ENCODE measurements at regions not wholly inside any gene's neighbourhood (a gene's known extent, or its start where the extent isn't known, plus 50 kb on each side); places are given as distances from the start of the nearest gene placed in this dataset.
A peak's percentile ranks its signal among the peaks of the same experiment; 100 is the strongest.

DNA sequence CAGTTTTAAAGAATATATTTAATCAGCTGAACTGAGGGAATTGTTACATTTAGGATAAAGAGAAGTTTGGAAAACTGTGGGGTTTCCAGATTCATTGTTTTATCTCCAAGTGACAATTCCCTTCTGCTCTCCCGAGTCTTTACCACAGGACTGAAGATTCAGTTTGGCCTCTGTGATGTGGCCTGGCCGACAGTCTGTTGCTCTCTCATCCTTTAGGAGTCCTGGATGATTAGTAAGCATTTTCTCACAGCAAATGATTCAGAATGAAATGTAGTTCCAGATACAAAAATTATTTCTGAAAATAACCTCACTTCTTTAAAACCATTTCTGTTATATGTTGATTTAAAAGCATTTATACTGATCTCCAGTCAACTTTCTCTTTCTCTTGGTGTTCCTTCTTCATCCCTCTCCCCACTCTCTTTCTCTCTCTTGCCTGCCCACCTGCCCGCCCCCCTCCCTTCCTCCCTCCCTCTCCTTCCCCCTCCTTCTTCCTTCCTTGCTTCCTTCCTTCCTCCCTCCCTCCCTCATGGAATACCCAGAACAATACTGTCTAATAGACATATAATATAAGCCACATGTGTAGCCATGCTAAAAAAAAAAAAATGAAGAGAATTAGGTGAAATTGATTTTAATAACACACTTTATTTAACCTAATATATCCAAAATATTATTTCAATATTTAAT is 254.9 kb downstream of the PRL start:
- DNase-seq, result no peak

DNA sequence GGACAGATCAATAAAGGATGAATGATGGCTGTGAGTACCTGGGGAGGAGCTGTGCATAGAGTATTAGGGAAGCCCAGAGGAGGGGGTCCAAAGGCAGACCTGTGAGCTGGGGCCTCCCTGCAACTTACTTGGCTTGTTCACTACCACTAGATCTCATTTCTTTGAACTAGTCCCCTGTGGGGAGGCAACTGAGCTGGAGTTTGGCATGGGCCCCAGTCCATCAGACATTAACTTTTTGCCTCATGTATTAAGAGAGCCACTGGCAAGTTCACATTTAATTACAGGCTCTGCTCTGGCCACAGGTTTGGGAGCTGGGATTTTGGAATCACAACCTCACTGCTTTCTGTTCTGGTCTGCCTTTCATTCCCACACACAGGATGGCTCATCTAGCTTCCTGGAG is 254.1 kb downstream of the PRL start:
- no peak for DNase-seq

GRCh38 chr6:22043284-22043962 is 253.4 kb downstream of the PRL start:
- no peak for DNase-seq

- no peak for DNase-seq
These were observed 251.4 kb downstream of the PRL start for GRCh38 chr6:22045261-22045912.

GRCh38 chr6:22049002-22049401 is 247.8 kb downstream of the PRL start:
- DNase-seq, result no peak

- no peak for DNase-seq
These were observed 243.3 kb downstream of the PRL start for GRCh38 chr6:22053391-22053997.

GRCh38 chr6:22056398-22056797 is 240.4 kb downstream of the PRL start:
- DNase-seq, result no peak

GRCh38 chr6:22057962-22058361 is 238.9 kb downstream of the PRL start:
- DNase-seq, result no peak

DNA sequence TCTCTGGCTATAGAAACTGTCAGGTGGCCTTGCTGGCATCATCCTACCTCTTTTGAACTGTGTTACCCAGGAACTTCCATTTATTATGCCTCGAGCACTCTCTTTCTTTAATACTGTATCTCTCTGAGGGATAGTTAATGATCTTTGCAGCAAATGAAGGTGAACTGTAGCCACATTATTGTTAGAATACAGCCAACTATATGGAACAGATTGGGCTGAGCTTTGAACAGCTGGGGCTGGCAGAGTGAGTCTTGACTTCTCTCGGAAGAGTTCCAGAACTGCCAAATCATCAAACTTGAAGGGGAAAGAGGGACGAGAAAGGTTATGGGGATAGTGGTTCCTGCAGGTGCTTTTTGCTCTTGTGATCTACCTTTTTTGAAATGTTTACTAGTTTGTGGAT is 237.7 kb downstream of the PRL start:
- DNase-seq, result no peak

DNA sequence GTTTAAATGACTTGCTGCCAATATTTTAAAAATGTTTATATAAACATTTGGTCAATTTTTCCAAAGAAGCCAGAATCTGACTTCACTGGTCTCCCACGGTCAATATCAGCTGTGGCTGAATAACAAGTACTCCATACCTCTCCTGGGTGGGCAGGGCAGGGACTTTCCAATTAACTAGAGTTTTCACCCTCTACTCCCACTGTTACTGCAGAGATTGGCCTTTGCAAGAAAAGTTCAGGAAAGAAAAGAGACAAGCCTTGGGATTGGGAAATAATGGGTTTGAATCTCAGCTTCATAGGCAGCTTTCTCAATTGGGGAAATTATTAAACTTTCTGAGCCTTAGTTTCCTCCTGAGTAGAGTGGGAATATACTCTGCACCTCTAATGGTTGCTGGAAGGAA is 236.9 kb downstream of the PRL start:
- no peak for DNase-seq

GRCh38 chr6:22062807-22063408 is 233.9 kb downstream of the PRL start:
- peak; percentile 72 for DNase-seq

DNA sequence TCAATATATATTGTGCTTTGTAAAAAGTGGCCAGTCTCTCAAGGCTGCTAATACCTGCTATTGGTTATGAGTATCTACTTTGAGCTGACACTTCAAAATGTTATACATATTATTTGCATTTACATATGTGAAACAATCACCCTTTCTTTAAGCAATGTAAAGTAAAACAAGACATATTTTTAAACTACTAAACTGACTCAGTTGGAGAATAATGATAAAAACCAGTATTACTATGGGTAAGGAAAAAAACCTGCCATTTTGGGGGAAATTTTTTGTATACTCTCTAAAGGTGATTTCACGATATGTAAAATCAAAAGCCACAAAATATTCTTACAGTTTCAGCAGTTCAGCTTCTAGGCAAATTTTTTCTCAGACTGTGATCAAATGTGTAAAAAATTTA is 232.3 kb downstream of the PRL start:
- DNase-seq, result no peak

- no peak for DNase-seq
These were observed 229.7 kb downstream of the PRL start for GRCh38 chr6:22067122-22067521.

DNA sequence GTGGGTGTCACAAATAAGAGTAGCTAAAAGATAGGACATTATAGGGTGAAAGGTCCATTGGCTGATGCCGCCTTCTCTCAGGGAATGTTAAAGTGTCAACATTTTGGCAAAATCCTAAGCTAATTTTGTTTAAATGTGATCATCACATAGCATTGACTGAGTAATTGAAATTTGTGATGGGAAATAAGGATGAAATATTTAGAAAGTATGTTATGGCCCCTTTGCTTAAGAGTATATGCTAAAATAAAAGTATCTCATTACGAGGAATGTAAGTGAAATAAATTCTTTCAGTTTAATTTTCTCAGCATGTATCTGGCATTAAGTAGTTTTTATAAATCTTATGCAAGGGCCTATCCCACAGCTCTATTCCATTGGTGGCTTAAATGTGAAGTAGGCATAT is 229.2 kb downstream of the PRL start:
- no peak for DNase-seq

DNA sequence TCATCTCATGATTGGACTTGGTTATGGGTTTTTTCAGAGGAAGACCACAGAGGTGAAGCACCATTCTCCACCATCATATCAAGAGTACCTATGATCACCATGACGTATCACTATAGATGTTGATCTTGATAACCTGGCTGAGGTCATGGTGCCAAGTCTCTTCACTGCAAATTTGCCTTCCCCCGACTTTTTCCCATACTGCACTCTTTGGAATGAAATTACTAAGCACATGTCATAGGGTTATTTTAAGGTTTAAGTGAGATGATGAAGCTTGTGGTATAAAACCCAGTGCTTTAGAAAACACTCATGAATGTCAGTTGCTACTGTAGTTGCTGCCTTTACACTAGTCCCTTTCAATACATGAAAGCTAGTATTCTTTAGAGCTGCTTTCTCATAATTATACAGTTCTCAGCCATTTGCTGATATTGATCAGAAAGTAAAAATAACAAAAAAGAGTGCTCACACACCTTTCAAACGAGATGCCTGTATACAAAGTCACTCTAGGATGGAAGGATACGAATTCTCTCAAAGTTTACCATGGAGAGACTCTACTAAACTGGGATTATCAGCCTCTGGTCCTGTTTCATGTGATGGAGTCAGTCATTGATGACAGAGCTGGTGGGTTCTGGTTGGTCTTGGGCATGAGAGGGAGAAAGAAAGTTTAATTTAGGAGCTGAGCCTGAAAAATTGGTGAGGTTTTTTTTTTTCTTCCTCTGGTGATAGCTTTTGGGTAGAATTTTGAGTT is 228.1 kb downstream of the PRL start:
- no peak for DNase-seq

DNA sequence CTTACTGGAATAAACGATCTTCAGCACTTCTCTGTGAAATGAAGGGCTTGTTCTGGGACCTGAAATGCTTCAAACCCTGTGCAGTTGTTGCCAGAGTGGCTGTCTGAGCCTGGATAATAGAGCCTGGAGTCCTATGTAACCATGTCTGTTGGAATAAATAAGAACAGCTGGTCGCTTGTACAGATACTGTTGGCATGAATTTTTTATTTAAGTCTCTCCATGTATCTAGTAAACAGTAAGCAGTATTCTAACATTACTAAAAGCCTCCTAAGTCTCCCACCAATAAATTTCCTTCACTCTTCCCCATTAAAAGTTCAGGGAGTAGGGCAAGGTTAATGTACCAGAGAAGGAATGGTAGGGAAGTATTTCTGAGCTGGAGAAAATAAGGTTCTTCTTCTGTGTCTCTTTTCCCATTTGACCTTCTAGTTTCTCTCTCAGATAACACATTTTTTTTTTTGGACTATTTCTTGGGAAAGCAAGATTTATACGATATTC is 227.5 kb downstream of the PRL start:
- no peak for DNase-seq

DNA sequence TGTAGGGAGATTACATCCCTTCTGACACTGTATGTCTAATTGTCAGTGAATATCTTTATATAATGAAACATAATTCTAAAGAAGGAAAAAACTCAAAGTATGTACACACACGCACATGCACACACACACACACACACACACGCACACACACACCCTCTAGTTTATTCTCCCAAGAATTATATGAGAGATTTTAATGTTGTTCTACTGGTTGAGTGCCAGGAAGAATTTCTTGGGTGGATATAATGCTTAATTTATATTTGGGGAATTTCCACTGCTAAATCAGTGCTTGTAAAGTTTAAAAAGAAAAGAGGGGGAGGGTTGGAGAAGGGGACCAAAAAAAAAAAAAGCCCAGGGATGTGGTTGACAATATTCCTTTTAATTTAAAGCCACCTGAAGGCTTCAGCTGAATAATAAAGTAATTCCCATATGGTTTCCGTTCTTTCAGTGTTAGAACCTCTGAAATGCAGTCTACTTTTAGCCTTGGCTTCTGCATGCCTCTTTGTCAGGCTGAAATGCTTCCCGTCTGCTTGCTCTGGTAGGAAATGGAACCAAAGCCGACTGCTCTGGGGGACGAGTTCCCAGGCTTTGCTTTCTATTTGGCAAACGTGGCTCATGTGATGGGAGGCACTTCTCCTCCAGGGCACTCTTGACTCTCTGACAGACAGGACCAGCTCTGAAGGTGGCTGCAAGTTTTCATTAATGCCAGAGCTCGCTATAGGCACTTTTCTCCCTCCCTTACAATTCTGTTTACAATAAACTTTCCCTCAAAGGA is 225.4 kb downstream of the PRL start:
- no peak for DNase-seq

DNA sequence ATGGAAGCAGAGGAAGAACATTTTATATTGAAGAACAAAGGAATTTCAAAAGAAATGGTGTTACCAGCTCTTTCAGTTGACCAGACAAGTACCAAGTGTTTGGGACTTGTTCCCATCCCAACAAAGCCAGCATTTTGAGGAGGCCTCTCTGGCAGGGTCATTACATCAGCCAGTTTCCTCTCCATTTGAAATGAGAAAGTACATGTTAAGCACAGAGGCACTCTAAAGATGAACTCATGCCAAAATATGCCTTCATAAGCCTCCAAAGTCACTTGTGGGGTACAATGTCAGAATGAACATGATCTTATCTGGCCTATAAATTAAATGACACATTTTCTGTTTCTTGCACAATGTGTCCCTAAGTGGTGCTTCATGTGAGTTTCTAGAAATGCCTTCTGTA is 223.9 kb downstream of the PRL start:
- DNase-seq, result no peak

GRCh38 chr6:22073516-22074198 is 223.2 kb downstream of the PRL start:
- DNase-seq, result peak; percentile 31

DNA sequence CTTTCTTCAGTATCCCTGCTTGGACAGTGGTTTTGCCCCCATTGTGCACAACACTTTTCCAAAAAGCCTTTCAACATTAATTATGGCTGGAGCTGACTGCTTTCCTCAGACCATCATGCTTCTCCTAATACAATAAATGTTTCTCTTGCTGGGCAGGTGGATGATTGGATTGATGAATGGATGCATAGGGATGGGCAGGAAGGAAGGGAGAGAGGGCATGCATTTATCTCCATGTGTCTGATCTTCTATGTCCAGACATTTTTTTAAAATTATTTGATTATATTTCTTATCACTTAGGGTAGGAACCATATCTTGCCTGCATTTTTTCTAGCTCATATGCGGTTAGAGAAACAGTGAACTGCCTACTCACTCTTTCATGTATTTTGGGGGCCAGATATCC is 218.5 kb downstream of the PRL start:
- DNase-seq, result no peak
